ENCODE measurements at regions not wholly inside any gene's neighbourhood (a gene's known extent, or its start where the extent isn't known, plus 50 kb on each side); places are given as distances from the start of the nearest gene placed in this dataset.

GRCh38 chr6:16974704-16975359 is 127.0 kb upstream of the STMND1 start:
- no peak for DNase-seq

- DNase-seq = no peak
Observed at GRCh38 chr6:16974387-16974673, 127.5 kb upstream of the STMND1 start.

DNA sequence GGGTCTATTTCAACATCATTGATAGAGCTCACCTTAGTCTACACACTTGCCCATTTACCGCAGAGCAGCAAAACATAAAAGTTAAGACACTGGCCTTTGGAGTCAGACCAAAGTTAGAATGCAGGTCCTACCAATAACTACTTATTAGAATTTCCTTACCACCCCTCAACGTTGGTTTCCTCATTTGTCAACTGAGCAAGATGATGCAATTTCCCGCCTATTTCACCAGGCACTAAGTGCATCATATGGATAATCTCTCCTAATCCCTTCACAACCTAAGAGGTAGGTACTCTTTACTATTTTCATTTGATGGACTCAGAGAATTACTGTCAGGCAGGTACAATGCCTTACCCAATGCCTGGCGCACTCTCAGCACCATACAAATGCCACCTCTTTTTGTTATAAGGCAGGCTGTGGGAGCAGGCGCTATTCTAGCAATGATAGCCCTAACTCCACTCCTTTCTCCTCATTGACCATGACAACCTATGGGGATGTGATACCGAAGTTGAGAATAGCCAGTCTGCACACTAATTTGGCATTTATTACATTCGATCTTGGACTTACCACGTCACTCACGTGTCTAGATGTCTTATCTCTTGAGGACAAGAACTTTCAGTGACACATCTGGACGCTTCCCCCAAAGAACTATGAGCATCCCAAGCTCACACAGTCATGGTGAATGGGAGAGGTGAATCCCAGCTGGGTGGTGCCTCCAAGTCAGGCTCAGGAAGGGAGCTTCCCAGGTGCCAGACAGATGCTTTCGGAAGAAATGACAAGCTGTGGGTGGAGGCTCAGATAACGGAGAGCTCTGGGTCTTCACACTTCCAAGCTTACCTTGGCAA is 128.1 kb upstream of the STMND1 start:
- no peak for DNase-seq

GRCh38 chr6:16973051-16973450 is 128.8 kb upstream of the STMND1 start:
- no peak for DNase-seq

GRCh38 chr6:16972535-16972934 is 129.3 kb upstream of the STMND1 start:
- no peak for DNase-seq

- no peak for DNase-seq
Observed at GRCh38 chr6:16969699-16970655, 131.9 kb upstream of the STMND1 start.

DNA sequence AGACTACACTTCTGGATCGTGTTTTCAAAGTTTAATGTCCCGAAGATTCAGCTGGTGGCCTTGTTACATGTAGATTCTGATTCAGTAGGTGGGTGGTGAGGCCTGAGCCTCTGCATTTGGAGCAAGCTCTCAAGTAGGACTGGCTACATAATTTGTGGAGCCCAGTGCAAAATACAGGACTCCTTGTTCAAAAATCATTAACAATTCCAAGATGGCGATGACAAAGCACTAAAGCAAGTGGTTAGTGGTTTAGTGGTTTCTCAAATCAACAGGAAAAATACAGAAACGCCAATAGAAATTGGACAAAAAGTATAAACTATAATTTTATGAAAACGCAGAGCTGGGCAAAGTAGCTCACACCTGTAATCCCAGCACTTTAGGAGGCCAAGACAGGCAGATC is 133.7 kb upstream of the STMND1 start:
- no peak for DNase-seq

GRCh38 chr6:16967470-16967817 is 134.4 kb upstream of the STMND1 start:
- DNase-seq = no peak

DNA sequence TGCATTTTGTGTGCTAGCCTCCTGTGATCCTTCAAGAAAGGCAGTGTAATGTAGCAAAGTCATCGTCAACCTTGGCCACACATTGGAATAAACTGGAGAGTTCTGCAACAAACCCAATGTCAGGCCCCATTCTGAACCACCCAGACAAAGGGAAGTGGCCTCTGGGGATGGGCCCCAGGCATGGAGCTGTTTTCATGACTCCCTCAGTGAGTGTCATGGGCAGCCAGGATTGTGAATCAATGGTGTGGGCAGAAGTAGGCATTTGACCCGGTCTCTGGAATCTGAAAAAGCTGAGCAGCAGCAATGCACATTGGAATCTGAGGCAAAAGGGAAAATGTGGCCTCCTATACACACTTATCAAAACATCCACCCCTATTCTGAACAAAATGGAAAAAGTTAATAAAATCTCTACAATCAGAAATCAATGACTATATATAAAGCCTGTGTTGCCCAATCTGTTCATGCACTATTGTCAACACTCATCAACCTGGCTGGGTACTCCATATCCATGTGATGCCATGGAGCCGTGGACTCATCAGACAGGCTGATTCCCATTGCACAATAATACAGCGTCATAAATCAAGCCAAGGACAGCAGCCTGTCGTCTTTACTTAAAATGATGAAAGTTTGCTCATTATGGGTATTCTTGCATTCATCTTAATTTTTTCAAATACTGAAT is 134.9 kb upstream of the STMND1 start:
- DNase-seq = no peak

DNA sequence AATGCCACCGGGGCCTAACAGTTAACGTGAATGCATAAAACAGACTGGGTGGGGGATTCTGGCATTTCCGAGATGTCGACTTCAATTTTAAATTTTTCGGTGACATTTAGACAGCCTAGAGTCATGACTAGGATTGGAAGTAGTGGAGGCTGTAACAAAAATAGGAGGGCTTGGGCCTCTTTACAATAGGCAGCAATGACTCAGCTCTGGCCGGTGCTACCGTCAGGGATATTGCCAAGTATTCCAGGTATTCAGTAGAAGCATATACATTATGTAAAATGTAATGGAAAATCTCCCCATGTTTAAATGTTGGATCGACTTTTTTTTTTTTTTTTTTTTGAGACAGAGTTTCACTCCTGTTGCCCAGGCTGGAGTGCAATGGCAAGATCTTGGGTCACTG is 136.2 kb upstream of the STMND1 start:
- DNase-seq = no peak

- peak; percentile 40 for DNase-seq
Observed at GRCh38 chr6:16964553-16965499, 137.0 kb upstream of the STMND1 start.

- no peak for DNase-seq
Observed at GRCh38 chr6:16961577-16961976, 140.3 kb upstream of the STMND1 start.

DNA sequence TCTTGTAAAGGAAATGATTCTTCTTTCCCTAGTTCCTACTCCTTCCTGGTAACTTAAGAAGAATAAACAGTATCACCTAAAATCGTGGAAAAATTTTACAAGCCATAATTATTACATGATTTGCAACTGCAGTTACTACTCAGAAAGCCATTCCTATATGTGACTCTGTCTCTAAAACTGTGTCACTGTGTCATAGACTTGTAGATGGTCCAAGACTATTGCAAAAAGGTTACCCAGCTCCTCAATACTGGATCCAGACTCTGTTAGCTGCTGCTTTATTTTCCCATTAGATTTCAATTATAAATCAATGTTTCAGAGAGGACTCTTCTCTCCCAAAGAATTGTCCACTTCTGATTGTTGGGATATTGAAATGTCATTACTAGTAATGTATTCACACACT is 142.1 kb upstream of the STMND1 start:
- DNase-seq = no peak

DNA sequence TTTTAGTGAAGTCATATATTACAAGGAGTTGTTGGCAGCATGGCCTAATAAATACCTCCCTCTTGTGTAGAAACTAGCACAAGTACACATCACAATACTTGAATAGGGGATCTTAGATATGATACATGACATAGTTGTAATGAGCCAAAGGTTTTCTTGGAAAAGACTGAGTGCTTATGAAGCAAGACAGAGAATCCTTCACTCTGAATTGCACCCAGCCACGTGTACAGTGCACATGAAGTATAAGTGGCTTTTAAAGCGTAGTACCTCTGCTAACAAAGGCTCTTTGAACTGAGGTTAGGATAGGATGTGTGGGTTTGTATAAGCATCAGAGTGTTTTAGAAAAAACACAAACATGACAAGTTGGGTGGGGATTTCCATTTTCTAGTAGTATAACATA is 145.5 kb upstream of the STMND1 start:
- DNase-seq = no peak

DNA sequence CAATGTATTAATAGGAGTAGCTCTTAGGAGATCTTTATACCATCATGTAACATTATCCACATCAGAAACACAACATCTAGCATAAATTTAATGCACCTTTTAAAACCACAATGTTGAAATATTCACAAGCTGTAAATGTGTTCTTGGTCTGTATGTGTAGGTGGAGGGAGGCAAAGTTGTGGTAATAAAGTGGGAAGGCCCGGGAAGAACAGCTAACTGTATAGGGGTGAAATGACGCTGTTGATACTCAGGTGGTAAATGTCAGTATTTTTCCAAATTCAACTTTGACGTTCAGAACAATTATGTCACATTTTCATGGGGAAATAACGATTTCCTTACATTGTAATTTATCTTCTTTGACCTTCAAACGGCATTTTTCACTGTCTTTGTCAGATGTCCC is 146.0 kb upstream of the STMND1 start:
- DNase-seq = no peak

- DNase-seq = no peak
Observed at GRCh38 chr6:16953905-16954304, 147.9 kb upstream of the STMND1 start.

DNA sequence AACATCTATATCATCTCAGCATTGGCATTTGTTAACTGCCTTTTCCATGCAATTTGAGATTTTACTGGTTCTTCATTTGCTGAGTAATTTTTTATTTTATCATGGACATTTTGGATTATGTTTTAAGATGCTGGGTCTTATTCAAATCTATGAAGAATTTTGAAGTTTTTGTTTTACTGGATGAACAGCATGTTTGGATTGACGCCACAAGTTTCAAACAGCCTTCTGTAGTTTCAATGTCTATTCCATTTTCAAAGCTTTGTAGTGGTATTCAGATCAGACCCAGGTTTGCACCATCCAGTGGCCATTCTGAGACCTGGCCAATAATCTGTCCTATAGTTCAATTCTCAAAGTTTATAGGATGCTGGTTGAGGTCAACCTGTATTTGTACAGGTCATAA is 148.4 kb upstream of the STMND1 start:
- DNase-seq = no peak

- DNase-seq = no peak
Observed at GRCh38 chr6:16950825-16951495, 150.9 kb upstream of the STMND1 start.

DNA sequence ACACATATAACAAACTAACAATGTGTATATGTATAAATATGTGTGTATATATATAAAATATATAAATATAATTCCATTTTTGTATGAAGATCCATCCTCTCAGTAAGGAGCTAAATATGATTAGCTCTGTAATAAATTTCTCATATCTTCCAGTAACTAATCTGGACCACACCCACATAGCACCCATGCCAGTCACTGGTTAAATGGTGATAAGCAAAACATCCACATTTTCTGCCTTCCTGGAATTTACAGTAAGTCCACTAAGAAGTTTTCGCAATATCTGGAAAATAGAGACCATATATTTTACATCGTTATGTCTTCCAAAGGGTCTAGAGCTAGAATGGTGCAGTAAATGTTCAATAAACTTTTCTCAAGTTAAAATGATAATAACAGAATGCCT is 151.5 kb upstream of the STMND1 start:
- no peak for DNase-seq

DNA sequence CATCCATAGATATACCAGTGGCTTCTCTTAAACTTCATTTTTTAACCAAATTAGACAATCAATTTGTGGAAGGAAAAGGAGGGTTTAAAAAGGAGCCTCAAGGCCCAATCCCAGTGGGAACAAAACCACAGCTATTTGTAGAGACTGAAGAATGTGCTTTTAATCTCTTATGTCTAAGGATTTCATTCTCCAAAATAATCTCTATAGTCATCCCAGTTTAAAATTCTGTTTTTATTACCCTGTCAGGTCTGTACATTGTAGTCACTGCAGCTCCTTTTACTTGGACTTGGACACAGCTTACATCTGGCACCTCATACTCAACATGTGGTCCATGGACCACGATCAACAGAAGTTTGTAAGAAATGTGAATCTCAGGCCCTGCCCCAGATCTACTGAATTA is 152.1 kb upstream of the STMND1 start:
- DNase-seq = no peak

DNA sequence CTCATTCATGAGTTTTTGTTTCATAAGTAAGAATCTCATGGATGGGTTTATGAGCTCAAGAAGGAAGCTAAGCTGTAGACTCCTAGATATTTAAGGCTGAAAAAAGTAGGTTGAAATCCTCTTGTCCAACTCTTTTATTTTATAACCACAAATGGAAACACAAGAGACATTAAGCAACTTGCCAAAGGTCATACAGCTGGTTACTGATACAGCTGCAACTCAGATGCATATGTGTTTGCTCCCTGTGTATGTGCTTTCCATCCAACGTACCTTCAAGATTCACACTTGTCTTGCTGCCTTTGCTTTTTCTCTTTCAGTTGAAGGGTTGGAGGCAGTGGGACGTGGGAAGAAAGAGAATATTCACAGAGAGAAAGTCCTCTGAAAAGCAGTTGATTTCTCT is 153.5 kb upstream of the STMND1 start:
- no peak for DNase-seq

Data from occipital lobe (tissue), 1 donor.